GM23248 (cell line): ENCODE measurements at regions not wholly inside any gene's neighbourhood (a gene's known extent, or its start where the extent isn't known, plus 50 kb on each side); places are given as distances from the start of the nearest gene placed in this dataset.
A peak's percentile ranks its signal among the peaks of the same experiment; 100 is the strongest.

Experiments
- DNase-seq: peaks from one replicate; pipeline ENCODE4 v3.0.0-alpha.2; 2015
- H2AFZ ChIP-seq: fragments of 200-600 bp; sonication (generic); 2 replicates; pipeline ENCODE4 v1.6.1; 2016; ENCODE audit warnings: antibody characterized with exemption
- H3F3A ChIP-seq: fragments of 200-600 bp; sonication (generic); 2 replicates; pipeline ENCODE4 v1.6.1; 2016; ENCODE audit warnings: mild to moderate bottlenecking, antibody characterized with exemption, mixed run types; ENCODE audit not compliant: insufficient read depth
- H3K27ac ChIP-seq: fragments of 200-600 bp; sonication (generic); 2 replicates; pipeline ENCODE4 v1.5.1; 2016; ENCODE audit warnings: mild to moderate bottlenecking
- H3K27me3 ChIP-seq: fragments of 200-600 bp; sonication (generic); replicated peaks from 2 replicates; pipeline ENCODE4 v1.6.1; 2016; ENCODE audit warnings: mild to moderate bottlenecking; ENCODE audit not compliant: insufficient read depth
- H3K36me3 ChIP-seq: fragments of 200-600 bp; sonication (generic); 2 replicates; pipeline ENCODE4 v1.6.1; 2016; ENCODE audit warnings: low read depth, mild to moderate bottlenecking
- H3K4me1 ChIP-seq: fragments of 200-600 bp; sonication (generic); 2 replicates; pipeline ENCODE4 v1.6.1; 2016; ENCODE audit warnings: mild to moderate bottlenecking; ENCODE audit not compliant: insufficient read depth
- H3K4me2 ChIP-seq: fragments of 200-600 bp; sonication (generic); one replicate; pipeline ENCODE4 v1.6.1; 2016; ENCODE audit warnings: mild to moderate bottlenecking; ENCODE audit not compliant: unreplicated experiment
- H3K4me3 ChIP-seq: fragments of 200-600 bp; sonication (generic); 2 replicates; pipeline ENCODE4 v1.5.1; 2016; ENCODE audit warnings: mild to moderate bottlenecking
- H3K79me2 ChIP-seq: fragments of 200-600 bp; sonication (generic); 2 replicates; pipeline ENCODE4 v1.6.1; 2016; ENCODE audit warnings: mild to moderate bottlenecking; ENCODE audit not compliant: insufficient read depth
- H3K9ac ChIP-seq: fragments of 200-600 bp; sonication (generic); 2 replicates; pipeline ENCODE4 v1.6.1; 2016; ENCODE audit warnings: mild to moderate bottlenecking
- H3K9me2 ChIP-seq: fragments of 200-600 bp; sonication (generic); 2 replicates; pipeline ENCODE4 v1.6.1; 2016; ENCODE audit warnings: mixed run types, mild to moderate bottlenecking, moderate library complexity; ENCODE audit not compliant: insufficient read depth
- H3K9me3 ChIP-seq: fragments of 200-600 bp; sonication (generic); one replicate; pipeline ENCODE4 v1.6.1; 2017; ENCODE audit warnings: low read depth
- H4K20me1 ChIP-seq: fragments of 200-600 bp; sonication (generic); 2 replicates; pipeline ENCODE4 v1.6.0; 2016; ENCODE audit not compliant: insufficient read depth
- EZH2 ChIP-seq: fragments of 200-600 bp; sonication (generic); IDR thresholded peaks from 2 replicates; pipeline ENCODE4 v1.6.1; 2018; ENCODE audit warnings: antibody characterized with exemption, mild to moderate bottlenecking; ENCODE audit not compliant: insufficient read depth, poor library complexity, severe bottlenecking
- EZH2phosphoT487 ChIP-seq: fragments of 200-600 bp; sonication (generic); IDR thresholded peaks from 2 replicates; pipeline ENCODE4 v1.6.1; 2018; ENCODE audit warnings: antibody characterized with exemption, moderate library complexity, mild to moderate bottlenecking, low read depth; ENCODE audit not compliant: insufficient read depth
- WGBS, 2 experiments: methylation state at CpG; one replicate each; pipeline ENCODE4 v1.1.6; 2015 to 2017; ENCODE audit warnings: low lambda C conversion rate in 2 of 2, low coverage in 1 of 2; ENCODE audit errors: missing lambda C conversion rate in 2 of 2; 5-methylcytosine and 5-hydroxymethylcytosine counted together
- in situ Hi-C: fragments of 300-500 bp; cut with MboI; formaldehyde crosslinking; loops from 2 replicates; pipeline ENCODE4 v1.15.0; 2020

DNA sequence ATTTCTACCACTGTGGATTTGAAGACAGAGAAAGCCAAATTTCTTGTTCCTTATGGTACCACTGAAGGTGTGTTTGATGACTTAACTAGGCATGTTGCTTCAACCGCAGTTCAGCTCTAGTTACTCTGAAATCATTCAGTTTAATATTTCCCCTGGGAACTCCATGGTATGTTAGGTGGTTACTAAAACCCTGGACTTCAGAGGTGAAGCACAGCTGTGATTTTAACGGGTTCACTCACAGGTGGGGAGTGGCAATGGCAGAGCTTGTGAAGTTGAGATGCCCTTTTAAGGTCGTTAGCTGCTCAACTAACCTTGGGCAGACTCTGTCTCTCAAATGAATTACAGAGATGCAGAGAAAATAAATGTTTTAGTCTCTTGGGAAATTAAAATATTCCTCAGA lies 163.6 kb upstream of the PHYHIPL start:
- Histone ChIP-seq H3F3A (no peaks in the 10 kb centered on the region), H3K79me2 (no peaks in the 10 kb centered on the region), H3K4me2 (no peak overlapping the region), H2AFZ (no peak overlapping the region), H3K27me3 (no peaks in the 10 kb centered on the region), H4K20me1 (no peaks in the 10 kb centered on the region), H3K9me3 (no peaks in the 10 kb centered on the region), H3K9me2 (no peaks in the 10 kb centered on the region), H3K27ac (no peak overlapping the region), H3K4me3 (no peak overlapping the region), H3K36me3 (no peaks in the 10 kb centered on the region), H3K9ac (no peak overlapping the region), H3K4me1 (no peaks in the 10 kb centered on the region)
- in situ Hi-C loops, result no loop called here
- WGBS, 2 experiments, result 71 to 91% methylated on average over 3 of the region's 3 CpGs
- DNase-seq, result no peak
- TF ChIP-seq EZH2, result no peak
- TF ChIP-seq EZH2phosphoT487, result no peak

DNA sequence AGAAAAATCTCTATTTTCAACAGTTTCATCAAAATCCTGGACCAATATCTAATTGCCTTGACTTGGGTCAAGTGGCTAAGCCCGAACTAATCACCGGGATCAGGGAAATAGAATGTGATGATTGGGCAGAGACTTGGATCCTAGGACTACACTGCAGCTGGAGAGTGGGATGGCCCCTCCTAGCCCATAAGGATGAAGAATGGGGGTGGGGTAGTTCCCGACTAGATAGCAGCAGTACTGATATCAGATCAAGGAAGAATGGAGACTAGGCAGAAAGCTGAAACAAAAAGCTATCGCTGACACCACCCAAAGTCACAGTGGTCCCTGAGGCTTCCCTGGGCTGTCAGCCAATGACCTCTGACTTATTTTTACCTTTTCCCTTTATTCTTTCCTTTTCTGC lies 160.4 kb upstream of the PHYHIPL start:
- Histone ChIP-seq H3K27me3 (no peaks in the 10 kb centered on the region), H3K36me3 (no peaks in the 10 kb centered on the region), H3K4me2 (no peak overlapping the region), H3K4me3 (no peak overlapping the region), H2AFZ (no peak overlapping the region), H4K20me1 (no peaks in the 10 kb centered on the region), H3K79me2 (no peaks in the 10 kb centered on the region), H3K9me2 (no peaks in the 10 kb centered on the region), H3K27ac (no peak overlapping the region), H3K9me3 (no peaks in the 10 kb centered on the region), H3K4me1 (no peaks in the 10 kb centered on the region), H3F3A (no peaks in the 10 kb centered on the region), H3K9ac (no peak overlapping the region)
- 62 to 81% methylated on average over 4 of the region's 4 CpGs for whole genome bisulfite sequencing, 2 experiments
- DNase-seq, result no peak
- in situ Hi-C loops, result no loop called here
- TF ChIP-seq EZH2 (no peak), EZH2phosphoT487 (no peak)

DNA sequence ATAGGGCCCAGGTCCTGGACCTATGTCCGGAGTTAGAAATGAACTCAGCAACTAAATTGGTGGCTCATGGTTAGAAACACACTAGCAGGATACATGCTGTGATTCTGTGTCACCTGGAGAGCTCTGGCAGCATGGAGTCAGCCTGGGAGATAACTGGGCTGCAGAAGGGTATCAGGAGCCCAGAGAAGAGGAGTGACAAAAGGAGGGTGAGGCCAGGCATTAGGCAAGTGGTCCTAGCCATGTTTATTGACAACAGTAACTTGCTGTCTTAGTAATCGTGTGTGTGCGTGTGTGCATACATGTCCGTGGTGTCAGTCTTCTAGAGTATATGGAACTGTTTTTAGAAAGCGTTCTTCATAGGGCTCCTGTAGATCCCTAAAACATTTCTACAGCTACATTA lies 157.5 kb upstream of the PHYHIPL start:
- Histone ChIP-seq H3K36me3 (no peaks in the 10 kb centered on the region), H3K9me3 (no peaks in the 10 kb centered on the region), H2AFZ (peak overlapping the region; percentile 68), H3K27ac (no peak overlapping the region), H3K4me1 (no peaks in the 10 kb centered on the region), H3K9ac (no peak overlapping the region), H3F3A (no peaks in the 10 kb centered on the region), H3K79me2 (no peaks in the 10 kb centered on the region), H3K4me2 (peak overlapping the region; percentile 59), H4K20me1 (no peaks in the 10 kb centered on the region), H3K9me2 (no peaks in the 10 kb centered on the region), H3K4me3 (peak overlapping the region; percentile 27; the same call in 1 of the 2 replicates), H3K27me3 (no peaks in the 10 kb centered on the region)
- TF ChIP-seq EZH2 (no peak), EZH2phosphoT487 (no peak)
- in situ Hi-C loops, result no loop called here
- WGBS, 2 experiments, result 25 to 29% methylated on average over 5 of the region's 5 CpGs
- peak; percentile 26 for DNase-seq

DNA sequence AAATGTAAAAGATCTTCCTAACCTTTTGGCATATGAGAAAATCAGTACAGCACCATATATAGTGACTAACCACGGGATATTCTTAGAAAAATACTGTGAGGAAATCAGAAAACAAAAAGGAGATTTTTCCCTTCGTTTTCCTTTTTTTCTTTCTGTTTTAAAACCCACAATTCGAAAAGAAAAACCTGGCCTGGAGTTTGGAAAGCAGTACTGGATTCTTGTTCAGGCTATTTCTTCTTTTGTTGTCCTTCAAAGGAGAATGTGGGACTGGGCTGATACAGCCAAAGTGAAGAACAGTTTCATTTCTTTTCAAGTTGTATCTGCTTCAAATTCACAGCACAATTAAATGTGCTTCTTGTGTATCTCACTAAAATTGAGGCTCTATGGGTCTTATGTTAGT lies 156.8 kb upstream of the PHYHIPL start:
- Histone ChIP-seq H3K4me3 (peak overlapping the region; percentile 27; the same call in 1 of the 2 replicates), H3F3A (no peaks in the 10 kb centered on the region), H3K4me1 (no peaks in the 10 kb centered on the region), H2AFZ (peak overlapping the region; percentile 68), H3K9me2 (no peaks in the 10 kb centered on the region), H3K27ac (no peak overlapping the region), H4K20me1 (no peaks in the 10 kb centered on the region), H3K27me3 (no peaks in the 10 kb centered on the region), H3K36me3 (no peaks in the 10 kb centered on the region), H3K9ac (0 out of 2 replicates have a peak overlapping the region, but pooled peaks have one; percentile 22), H3K79me2 (no peaks in the 10 kb centered on the region), H3K9me3 (no peaks in the 10 kb centered on the region), H3K4me2 (peak overlapping the region; percentile 59)
- DNase-seq, result peak; percentile 16
- 2 to 5% methylated on average over 3 of the region's 3 CpGs for WGBS, 2 experiments
- TF ChIP-seq EZH2phosphoT487 (no peak), EZH2 (no peak)
- in situ Hi-C loops, result no loop called here

DNA sequence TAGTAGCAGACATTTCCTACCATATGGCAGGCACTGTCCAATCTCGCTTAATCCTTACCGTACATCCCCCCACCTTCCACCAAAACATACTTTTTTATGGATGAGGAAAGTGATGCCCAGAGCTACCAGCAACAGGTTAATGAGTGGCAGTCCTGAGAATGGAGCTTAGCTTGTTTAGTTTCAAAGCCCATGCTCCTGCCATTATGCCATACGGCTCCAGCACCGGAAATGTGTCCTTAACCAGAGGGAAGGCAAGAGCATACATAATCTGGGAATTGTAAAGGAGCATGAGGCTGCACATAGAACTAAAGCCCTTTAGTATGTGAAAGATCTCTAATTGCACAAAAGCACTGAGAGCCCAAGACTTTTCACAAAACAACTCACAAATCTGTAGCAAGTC lies 155.9 kb upstream of the PHYHIPL start:
- no peaks in the 10 kb centered on the region for H3K9me2 ChIP-seq
- TF ChIP-seq EZH2phosphoT487, result no peak
- no peak for TF ChIP-seq EZH2
- no peaks in the 10 kb centered on the region for H3K27me3 ChIP-seq
- H3K9me3 ChIP-seq, result no peaks in the 10 kb centered on the region
- no peaks in the 10 kb centered on the region for H3K36me3 ChIP-seq
- no peaks in the 10 kb centered on the region for H3F3A ChIP-seq
- in situ Hi-C loops, result no loop called here
- 91 to 92% methylated on average over 4 of the region's 4 CpGs for WGBS, 2 experiments
- no peaks in the 10 kb centered on the region for H4K20me1 ChIP-seq
- H3K4me2 ChIP-seq, result no peak overlapping the region
- H3K79me2 ChIP-seq, result no peaks in the 10 kb centered on the region
- H3K9ac ChIP-seq, result no peak overlapping the region
- no peak overlapping the region for H3K27ac ChIP-seq
- H3K4me1 ChIP-seq, result no peaks in the 10 kb centered on the region
- H2AFZ ChIP-seq, result no peak overlapping the region
- DNase-seq, result no peak
- H3K4me3 ChIP-seq, result no peak overlapping the region
